ENCODE measurements at regions not wholly inside any gene's neighbourhood (a gene's known extent, or its start where the extent isn't known, plus 50 kb on each side); places are given as distances from the start of the nearest gene placed in this dataset.
"Not testable (repeated sequence)": the region's sequence is repeated elsewhere in the genome, so short reads cannot be mapped to it uniquely, and the experiment has no call there.

DNA sequence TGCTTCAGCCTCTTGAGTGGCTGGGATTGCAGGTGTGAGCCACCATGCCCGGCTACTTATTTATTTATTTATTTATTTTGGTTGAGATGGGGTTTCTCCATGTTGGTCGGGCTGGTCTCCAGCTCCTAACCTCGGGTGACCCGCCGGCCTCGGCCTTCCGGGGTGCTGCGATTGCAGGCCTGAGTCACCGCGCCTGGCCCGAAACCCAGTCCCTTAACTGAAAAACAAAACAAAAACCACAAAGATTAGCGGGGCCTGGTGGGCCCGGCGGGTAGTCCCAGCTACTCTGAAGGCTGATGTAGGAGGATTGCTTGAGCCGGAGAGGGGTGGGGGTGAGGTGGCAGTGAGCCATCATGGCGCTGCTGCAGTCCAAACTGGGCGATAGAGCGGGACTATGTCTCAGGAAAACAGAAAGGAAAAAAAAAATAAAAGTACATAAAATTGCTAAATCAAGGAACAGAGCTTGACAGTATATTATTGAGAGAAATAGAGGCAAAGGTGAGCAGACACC, 75.6 kb upstream of the NIPA1 start (continued):
- TF ChIP-seq ZNF592 (IDR thresholded peaks at IDR 0.05) (peak; percentile 97), ASH1L (IDR thresholded peaks at IDR 0.05; ENCODE audit: borderline replicate concordance, low read depth, partially characterized antibody) (peak; percentile 12), RBFOX2 (IDR thresholded peaks at IDR 0.05; ENCODE audit: low read depth, low read length) (peak; percentile 61), POLR2G (IDR thresholded peaks at IDR 0.05; ENCODE audit: low read depth, low read length) (peak; percentile 63), HDAC8 (tag; IDR thresholded peaks at IDR 0.05) (peak; percentile 95), ATF3 (IDR thresholded peaks at IDR 0.05) (peak; percentile 70), ZNF316 (IDR thresholded peaks at IDR 0.05) (peak; percentile 59), TAF9B (IDR thresholded peaks at IDR 0.05; ENCODE audit: partially characterized antibody) (peak; percentile 51), YY1 (IDR thresholded peaks at IDR 0.05; ENCODE audit: borderline replicate concordance in 1 of 3, control insufficient read depth in 1 of 3, extremely low read depth in 1 of 3, insufficient read depth in 3 of 3, insufficient read length in 1 of 3, insufficient replicate concordance in 2 of 3, low read depth in 1 of 3, low read length in 2 of 3) (peak in 2 of 3 experiments; percentile 23 to 45)
- not testable (repeated sequence) for TF ChIP-seq ATF3 (CRISPR knock-in tag; conservative IDR thresholded peaks at IDR 0.05)
- TF ChIP-seq, protein P1, sequence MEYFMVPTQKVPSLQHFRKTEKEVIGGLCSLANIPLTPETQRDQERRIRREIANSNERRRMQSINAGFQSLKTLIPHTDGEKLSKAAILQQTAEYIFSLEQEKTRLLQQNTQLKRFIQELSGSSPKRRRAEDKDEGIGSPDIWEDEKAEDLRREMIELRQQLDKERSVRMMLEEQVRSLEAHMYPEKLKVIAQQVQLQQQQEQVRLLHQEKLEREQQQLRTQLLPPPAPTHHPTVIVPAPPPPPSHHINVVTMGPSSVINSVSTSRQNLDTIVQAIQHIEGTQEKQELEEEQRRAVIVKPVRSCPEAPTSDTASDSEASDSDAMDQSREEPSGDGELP (CRISPR knock-in tag; IDR thresholded peaks at IDR 0.05; ENCODE audit: borderline replicate concordance): peak; percentile 20; the same call in 1 of the 2 replicates

All from K562 (cell line).